ENCODE measurements at regions not wholly inside any gene's neighbourhood (a gene's known extent, or its start where the extent isn't known, plus 50 kb on each side); places are given as distances from the start of the nearest gene placed in this dataset.

- POLR2A ChIA-PET = no interaction called here
- CTCF ChIA-PET = no interaction called here
These were observed 193.9 kb downstream of the OTOR start for GRCh38 chr20:16942051-16942450.

GRCh38 chr20:16942756-16943155 lies 194.6 kb downstream of the OTOR start:
- ChIA-PET POLR2A (no interaction called here), CTCF (no interaction called here)

- POLR2A ChIA-PET = no interaction called here
- CTCF ChIA-PET = no interaction called here
These were observed 196.6 kb downstream of the OTOR start for GRCh38 chr20:16944745-16945144.

GRCh38 chr20:16945619-16946018 lies 197.5 kb downstream of the OTOR start:
- POLR2A ChIA-PET = no interaction called here
- CTCF ChIA-PET = interaction anchor here (0.7 kb wide), 1 partner anchor 19 kb away, joined by 3 read pairs; no protein-coding TSS in a partner anchor

GRCh38 chr20:16946097-16946496 lies 197.9 kb downstream of the OTOR start:
- ChIA-PET CTCF (interaction anchor here (0.7 kb wide), 1 partner anchor 18 kb away, joined by 3 read pairs; no protein-coding TSS in a partner anchor), POLR2A (no interaction called here)

- CTCF ChIA-PET = no interaction called here
These were observed 199.3 kb downstream of the OTOR start for GRCh38 chr20:16947479-16947878.

GRCh38 chr20:16951876-16952275 lies 203.7 kb downstream of the OTOR start:
- ChIA-PET POLR2A (no interaction called here), CTCF (no interaction called here)

More at GRCh38 chr20:16947479-16947878, 199.3 kb downstream of the OTOR start:
- POLR2A ChIA-PET = no interaction called here

- ChIA-PET POLR2A (no interaction called here), CTCF (no interaction called here)
These were observed 204.8 kb downstream of the OTOR start for GRCh38 chr20:16952965-16953364.

GRCh38 chr20:16953858-16954257 lies 205.7 kb downstream of the OTOR start:
- POLR2A ChIA-PET = no interaction called here
- CTCF ChIA-PET = no interaction called here

- CTCF ChIA-PET = no interaction called here
These were observed 207.3 kb downstream of the OTOR start for GRCh38 chr20:16955462-16955861.

GRCh38 chr20:16955971-16956370 lies 207.8 kb downstream of the OTOR start:
- CTCF ChIA-PET = interaction anchor here (0.6 kb wide), 1 partner anchor 26 kb away, joined by 3 read pairs; no protein-coding TSS in a partner anchor
- POLR2A ChIA-PET = no interaction called here

More at GRCh38 chr20:16955462-16955861, 207.3 kb downstream of the OTOR start:
- POLR2A ChIA-PET = no interaction called here

- ChIA-PET POLR2A (no interaction called here), CTCF (no interaction called here)
These were observed 217.2 kb downstream of the OTOR start for GRCh38 chr20:16965401-16965800.

- CTCF ChIA-PET = no interaction called here
- POLR2A ChIA-PET = no interaction called here
These were observed 218.2 kb downstream of the OTOR start for GRCh38 chr20:16966276-16966880.

- ChIA-PET POLR2A (no interaction called here), CTCF (no interaction called here)
These were observed 219.9 kb downstream of the OTOR start for GRCh38 chr20:16968099-16968498.

- ChIA-PET POLR2A (no interaction called here), CTCF (no interaction called here)
These were observed 222.6 kb downstream of the OTOR start for GRCh38 chr20:16970776-16971175.

- POLR2A ChIA-PET = no interaction called here
- CTCF ChIA-PET = no interaction called here
These were observed 226.1 kb downstream of the OTOR start for GRCh38 chr20:16974080-16974854.

- ChIA-PET POLR2A (no interaction called here), CTCF (no interaction called here)
These were observed 226.7 kb downstream of the OTOR start for GRCh38 chr20:16974855-16975162.

- CTCF ChIA-PET = no interaction called here
- POLR2A ChIA-PET = no interaction called here
These were observed 227.5 kb downstream of the OTOR start for GRCh38 chr20:16975682-16976081.

GRCh38 chr20:16978497-16978896 lies 230.3 kb downstream of the OTOR start:
- ChIA-PET CTCF (no interaction called here), POLR2A (no interaction called here)

- CTCF ChIA-PET = no interaction called here
- POLR2A ChIA-PET = no interaction called here
These were observed 234.1 kb downstream of the OTOR start for GRCh38 chr20:16982091-16982726.

- ChIA-PET POLR2A (no interaction called here), CTCF (no interaction called here)
These were observed 236.3 kb downstream of the OTOR start for GRCh38 chr20:16984481-16984880.
